K562 (cell line): ENCODE measurements at regions not wholly inside any gene's neighbourhood (a gene's known extent, or its start where the extent isn't known, plus 50 kb on each side); places are given as distances from the start of the nearest gene placed in this dataset.

ENCODE experiments used
- ATAC-seq: fragments of 200-7000 bp; cut with Tn5 transposase; 3 replicates; pipeline ENCODE4 v1.9.1; 2020; ENCODE audit warnings: moderate library complexity
- BruUV-seq: library from RNA; stranded (reverse); fragments of 400-500 nt; replicated peaks from 2 replicates; lab custom pipeline; 2021; lab: Mats Ljungman, UMichigan
- CTCF ChIA-PET: fragments of 300-600 bp; formaldehyde crosslinking; extraction: SDS; loops from one replicate; lab custom pipeline; 2021; ENCODE audit warnings: low intra/inter-chr PET ratio; lab: Yijun Ruan, JAX
- POLR2A ChIA-PET: fragments of 300-600, 350-650 bp; sonication (Branson Sonifier 250); formaldehyde crosslinking; extraction: SDS; loops from one replicate; lab custom pipeline; 2021; ENCODE audit warnings: antibody characterized with exemption, inconsistent platforms; lab: Yijun Ruan, JAX
- DNase-seq, 4 experiments: peaks; one replicate each; pipeline versions ENCODE4 v3.0.0 to v3.0.0-alpha.2; 2011 to 2018; ENCODE audit warnings: low spot score in 3 of 4, mixed read lengths in 3 of 4; ENCODE audit errors: extremely low read depth in 1 of 4
- FAIRE-seq: peaks from 2 replicates; lab custom pipeline; 2011; peaks lifted over from hg19 to GRCh38; lab: Jason Lieb, UNC
- H2AFZ ChIP-seq: 2 replicates; pipeline ENCODE4 v1.6.0; 2011; ENCODE audit warnings: low read depth, low read length, control low read depth, inconsistent platforms
- H3K27ac ChIP-seq: fragments of 200-600 bp; 3 replicates; pipeline ENCODE4 v1.8.0; 2011; ENCODE audit warnings: low read depth, mild to moderate bottlenecking, control low read depth, inconsistent platforms, low read length, moderate library complexity, mixed read lengths; ENCODE audit errors: extremely low read depth
- H3K27me3 ChIP-seq, 2 experiments: fragments of 300-600 bp in 1 of 2; 2 replicates in 1 of 2; 3 replicates in 1 of 2; pipeline versions ENCODE4 v1.6.0 to v1.8.0; 2011; ENCODE audit warnings: inconsistent platforms in 2 of 2, low read length in 2 of 2, mild to moderate bottlenecking in 1 of 2, mixed read lengths in 1 of 2, moderate library complexity in 1 of 2; ENCODE audit not compliant: control insufficient read depth in 2 of 2, insufficient read depth in 2 of 2
- H3K36me3 ChIP-seq: fragments of 300-600 bp; 3 replicates; pipeline ENCODE4 v1.8.0; 2011; ENCODE audit warnings: mild to moderate bottlenecking, low read length, inconsistent platforms; ENCODE audit not compliant: control insufficient read depth, insufficient read depth
- H3K4me1 ChIP-seq, 2 experiments: fragments of 200-600 bp in 1 of 2; replicated peaks in 1 of 2; 2 replicates in 1 of 2; 3 replicates in 1 of 2; pipeline versions ENCODE4 v1.5.1 to v1.8.0; 2011; ENCODE audit warnings: inconsistent platforms in 2 of 2, low read length in 2 of 2, mild to moderate bottlenecking in 1 of 2, mixed read lengths in 1 of 2, moderate library complexity in 1 of 2; ENCODE audit not compliant: control insufficient read depth in 2 of 2, insufficient read depth in 2 of 2
- H3K4me2 ChIP-seq: 2 replicates; pipeline ENCODE4 v1.6.1; 2011; ENCODE audit warnings: low read length, control low read depth, inconsistent platforms, mixed read lengths; ENCODE audit not compliant: insufficient read depth
- H3K4me3 ChIP-seq: fragments of 200-600 bp; sonication (generic), shearing (Covaris generic); 2 replicates; pipeline ENCODE4 v1.5.1; 2016; ENCODE audit warnings: control low read depth, inconsistent platforms
- H3K79me2 ChIP-seq: fragments of 200-600 bp; 3 replicates; pipeline ENCODE4 v1.8.0; 2011; ENCODE audit warnings: low read length, inconsistent platforms; ENCODE audit not compliant: control insufficient read depth, insufficient read depth
- H3K9ac ChIP-seq, 2 experiments: 2 replicates each; pipeline versions ENCODE4 v1.6.0 to v1.6.1; 2011; ENCODE audit warnings: low read depth in 2 of 2, low read length in 2 of 2, control low read depth in 1 of 2, inconsistent platforms in 1 of 2, mild to moderate bottlenecking in 1 of 2, mixed read lengths in 1 of 2; ENCODE audit not compliant: insufficient read depth in 1 of 2
- H3K9me1 ChIP-seq: one replicate; pipeline ENCODE4 v1.6.0; 2011; ENCODE audit warnings: inconsistent platforms, mild to moderate bottlenecking, low read length, moderate library complexity; ENCODE audit not compliant: control insufficient read depth, insufficient read depth
- H3K9me3 ChIP-seq: replicated peaks from 2 replicates; pipeline ENCODE4 v1.5.1; 2011; ENCODE audit warnings: low read depth, low read length, inconsistent platforms; ENCODE audit not compliant: control insufficient read depth, insufficient read depth
- H4K20me1 ChIP-seq: replicated peaks from 2 replicates; pipeline ENCODE4 v1.6.1; 2011; ENCODE audit warnings: low read length, inconsistent platforms, mixed read lengths; ENCODE audit not compliant: control insufficient read depth, insufficient read depth
- BMI1 ChIP-seq: fragments of 150-350 bp; IDR thresholded peaks from 2 replicates; pipeline ENCODE4 v1.6.1; 2014; ENCODE audit warnings: low read length
- FOXP1 ChIP-seq: sonication (generic); formaldehyde crosslinking; IDR thresholded peaks from 2 replicates; pipeline ENCODE4 v1.8.0; 2022; ENCODE audit warnings: mild to moderate bottlenecking, missing genetic modification reagents
- MIER1 ChIP-seq: fragments of 450-650 bp; IDR thresholded peaks from 2 replicates; pipeline ENCODE4 v1.6.1; 2016; ENCODE audit warnings: antibody characterized with exemption, mild to moderate bottlenecking, low read depth
- MTA2 ChIP-seq: fragments of 450-650 bp; IDR thresholded peaks from 2 replicates; pipeline ENCODE4 v1.6.1; 2016; ENCODE audit warnings: low read depth
- SAP30 ChIP-seq: fragments of 200-600 bp; sonication (generic); IDR thresholded peaks from 2 replicates; pipeline ENCODE4 v1.6.1; 2012; ENCODE audit warnings: borderline replicate concordance, low read depth, mild to moderate bottlenecking, moderate library complexity, low read length, control low read depth, inconsistent platforms; ENCODE audit not compliant: insufficient read depth, poor library complexity, severe bottlenecking
- SIRT6 ChIP-seq: IDR thresholded peaks from one replicate; pipeline ENCODE4 v1.6.1; 2012; ENCODE audit warnings: low read depth, mild to moderate bottlenecking, control low read depth, inconsistent platforms, low read length, moderate library complexity
- TCF7L2 ChIP-seq: fragments of 150-350 bp; IDR thresholded peaks from 2 replicates; pipeline ENCODE4 v1.6.1; 2016; ENCODE audit warnings: low read depth, mild to moderate bottlenecking, low read length, moderate library complexity
- WGBS: fragments of 100-300 bp; shearing (Covaris generic); methylation state at CpG from one replicate; pipeline ENCODE4 v1.1.6; 2016; ENCODE audit warnings: low coverage, mixed read lengths; ENCODE audit not compliant: insufficient coverage; ENCODE audit errors: missing lambda C conversion rate; 5-methylcytosine and 5-hydroxymethylcytosine counted together
- in situ Hi-C: fragments of 300-500 bp; cut with MboI; formaldehyde crosslinking; loops from 4 replicates; pipeline ENCODE4 v1.15.0; 2018; ENCODE audit warnings: inconsistent platforms, mixed read lengths
- intact Hi-C: fragments of 100-400 bp; cut with micrococcal nuclease; formaldehyde crosslinking; loops from 2 replicates; pipeline ENCODE4 v1.14.2; 2022

DNA sequence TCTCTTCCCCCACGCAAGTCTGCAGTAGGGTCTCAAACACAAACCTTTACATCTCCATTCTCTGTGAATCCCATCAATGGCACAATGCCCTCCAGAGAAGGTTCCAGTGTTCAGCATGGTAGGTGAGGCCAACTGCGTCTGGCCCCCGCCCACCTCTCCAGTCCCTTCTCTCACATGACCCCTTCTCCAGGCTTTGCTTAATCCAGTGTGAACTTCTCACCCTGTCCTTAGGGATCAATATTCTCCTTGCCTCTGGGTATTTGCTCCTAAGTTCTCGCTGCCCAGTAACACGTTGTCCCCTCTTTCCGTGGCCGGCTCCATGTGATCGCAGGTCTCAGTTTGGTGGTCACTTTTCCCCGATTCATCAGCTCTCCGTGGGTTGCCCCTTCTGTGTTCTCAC, 225.1 kb upstream of the PMEPA1 start:
- no peak overlapping the region for H2AFZ ChIP-seq
- POLR2A ChIA-PET = interaction anchor here (0.5 to 0.6 kb wide), 2 partner anchors 221 to 280 kb away, joined by 3 to 4 read pairs; no protein-coding TSS in a partner anchor
- H3K9ac ChIP-seq = no peak overlapping the region
- H3K27me3 ChIP-seq = no peaks in the 10 kb centered on the region; a peak in 1 of 5 replicates
- no peak for FAIRE-seq
- no peaks in the 10 kb centered on the region for H3K9me1 ChIP-seq
- ATAC-seq = no peak
- no peak for DNase-seq
- no peak overlapping the region for H3K4me2 ChIP-seq
- intact Hi-C loops (no loop called here), in situ Hi-C loops (no loop called here)
- TF ChIP-seq SIRT6 (no peak), TCF7L2 (no peak), MTA2 (no peak), FOXP1 (no peak), SAP30 (no peak), BMI1 (no peak), MIER1 (no peak)
- H3K4me1 ChIP-seq = no peaks in the 10 kb centered on the region
- WGBS = under 1% methylated on average over 10 of the region's 10 CpGs
- H3K36me3 ChIP-seq = no peaks in the 10 kb centered on the region
- H3K79me2 ChIP-seq = no peaks in the 10 kb centered on the region
- CTCF ChIA-PET = no interaction called here
- H3K4me3 ChIP-seq = no peak overlapping the region
- H3K9me3 ChIP-seq = no peaks in the 10 kb centered on the region
- BruUV-seq = no TSS peak
- H3K27ac ChIP-seq = no peak overlapping the region
- H4K20me1 ChIP-seq = no peaks in the 10 kb centered on the region; the same call in 1 of the 2 replicates
